GM11168 (cell line): ENCODE measurements at regions not wholly inside any gene's neighbourhood (a gene's known extent, or its start where the extent isn't known, plus 50 kb on each side); places are given as distances from the start of the nearest gene placed in this dataset.

Source experiments
- in situ Hi-C: fragments of 300-500 bp; cut with MboI; formaldehyde crosslinking; loops from one replicate; pipeline ENCODE4 v1.12.0; 2022; ENCODE audit warnings: low sequenced_read_pairs; ENCODE audit not compliant: unreplicated experiment

GRCh38 chr20:10946124-10946880, 272.5 kb upstream of the JAG1 start:
- in situ Hi-C loops, result no loop called here

- in situ Hi-C loops, result no loop called here
Measured at GRCh38 chr20:10947726-10948125, 273.9 kb upstream of the JAG1 start.

- in situ Hi-C loops, result no loop called here
Measured at GRCh38 chr20:10949930-10950783, 276.4 kb upstream of the JAG1 start.

- in situ Hi-C loops, result no loop called here
Measured at GRCh38 chr20:10951216-10951615, 277.4 kb upstream of the JAG1 start.

GRCh38 chr20:10951904-10952303, 278.1 kb upstream of the JAG1 start:
- in situ Hi-C loops, result no loop called here

- in situ Hi-C loops, result no loop called here
Measured at GRCh38 chr20:10953437-10953836, 279.6 kb upstream of the JAG1 start.

GRCh38 chr20:10954137-10954840, 280.5 kb upstream of the JAG1 start:
- in situ Hi-C loops, result no loop called here

GRCh38 chr20:10954908-10955580, 281.2 kb upstream of the JAG1 start:
- in situ Hi-C loops, result no loop called here

GRCh38 chr20:10958279-10958678, 284.5 kb upstream of the JAG1 start:
- in situ Hi-C loops, result no loop called here

- in situ Hi-C loops, result no loop called here
Measured at GRCh38 chr20:10960416-10960815, 286.6 kb upstream of the JAG1 start.

- in situ Hi-C loops, result no loop called here
Measured at GRCh38 chr20:10961651-10962288, 288.0 kb upstream of the JAG1 start.

GRCh38 chr20:10962937-10963336, 289.1 kb upstream of the JAG1 start:
- in situ Hi-C loops, result no loop called here

- in situ Hi-C loops, result no loop called here
Measured at GRCh38 chr20:10963717-10964266, 290.0 kb upstream of the JAG1 start.

- in situ Hi-C loops, result no loop called here
Measured at GRCh38 chr20:10965936-10966470, 292.2 kb upstream of the JAG1 start.

GRCh38 chr20:10970109-10970508, 296.3 kb upstream of the JAG1 start:
- in situ Hi-C loops, result no loop called here

GRCh38 chr20:10971096-10971495, 297.3 kb upstream of the JAG1 start:
- in situ Hi-C loops, result no loop called here

GRCh38 chr20:10972219-10972860, 298.5 kb upstream of the JAG1 start:
- in situ Hi-C loops, result no loop called here

- in situ Hi-C loops, result no loop called here
Measured at GRCh38 chr20:10976051-10976450, 302.3 kb upstream of the JAG1 start.
